Osteoblast (primary cell): ENCODE measurements at regions not wholly inside any gene's neighbourhood (a gene's known extent, or its start where the extent isn't known, plus 50 kb on each side); places are given as distances from the start of the nearest gene placed in this dataset.
"Not testable (repeated sequence)": the region's sequence is repeated elsewhere in the genome, so short reads cannot be mapped to it uniquely, and the experiment has no call there.

Source experiments
- DNase-seq: peaks from one replicate; pipeline ENCODE4 v3.0.0; 2011; ENCODE audit warnings: low spot score, mixed read lengths; ENCODE audit not compliant: insufficient read length; ENCODE audit errors: missing footprints
- H2AFZ ChIP-seq: 2 replicates; pipeline ENCODE4 v1.6.0; 2011; ENCODE audit warnings: mild to moderate bottlenecking, low read length
- H3K27ac ChIP-seq: 2 replicates; pipeline ENCODE4 v1.5.1; 2011; ENCODE audit warnings: mild to moderate bottlenecking, low read depth, low read length, moderate library complexity
- H3K27me3 ChIP-seq: 2 replicates; pipeline ENCODE4 v1.6.0; 2012; ENCODE audit warnings: mild to moderate bottlenecking, control low read depth, inconsistent platforms, low read length, moderate library complexity; ENCODE audit not compliant: insufficient read depth
- H3K36me3 ChIP-seq: 2 replicates; pipeline ENCODE4 v1.5.1; 2011; ENCODE audit warnings: mild to moderate bottlenecking, low read length, control low read depth, moderate library complexity; ENCODE audit not compliant: insufficient read depth
- H3K4me1 ChIP-seq: 2 replicates; pipeline ENCODE4 v1.5.1; 2011; ENCODE audit warnings: mild to moderate bottlenecking, low read length, control low read depth, moderate library complexity; ENCODE audit not compliant: insufficient read depth
- H3K4me2 ChIP-seq: 2 replicates; pipeline ENCODE4 v1.6.0; 2011; ENCODE audit warnings: mild to moderate bottlenecking, low read length; ENCODE audit not compliant: insufficient read depth
- H3K4me3 ChIP-seq: fragments of 200-600 bp; sonication (generic); 3 replicates; pipeline ENCODE4 v1.5.1; 2012; ENCODE audit warnings: mild to moderate bottlenecking, low read length, inconsistent platforms; ENCODE audit not compliant: insufficient read depth
- H3K79me2 ChIP-seq: 2 replicates; pipeline ENCODE4 v1.6.0; 2012; ENCODE audit warnings: mild to moderate bottlenecking, low read length, control low read depth, inconsistent platforms; ENCODE audit not compliant: insufficient read depth
- H3K9me3 ChIP-seq: 2 replicates; pipeline ENCODE4 v1.5.1; 2011; ENCODE audit warnings: low read depth, low read length, control low read depth
- H4K20me1 ChIP-seq: 2 replicates; pipeline ENCODE4 v1.6.0; 2012; ENCODE audit warnings: mild to moderate bottlenecking, low read length, control low read depth; ENCODE audit not compliant: insufficient read depth
- CTCF ChIP-seq: IDR thresholded peaks from 2 replicates; pipeline ENCODE4 v1.5.1; 2011; ENCODE audit warnings: mild to moderate bottlenecking, low read depth, low read length, moderate library complexity; ENCODE audit errors: extremely low read depth

- Histone ChIP-seq H4K20me1 (no peaks in the 10 kb centered on the region), H3K27me3 (no peaks in the 10 kb centered on the region), H3K27ac (no peak overlapping the region), H3K4me3 (no peak overlapping the region), H3K9me3 (no peaks in the 10 kb centered on the region), H3K4me1 (no peaks in the 10 kb centered on the region), H2AFZ (no peak overlapping the region), H3K79me2 (no peaks in the 10 kb centered on the region), H3K36me3 (no peaks in the 10 kb centered on the region), H3K4me2 (no peak overlapping the region)
- DNase-seq, result no peak
- no peak for TF ChIP-seq CTCF
Measured at GRCh38 chr1:217039926-217040325, 316.7 kb upstream of the ESRRG start.

- not testable (repeated sequence) for H2AFZ ChIP-seq, DNase-seq, H3K4me2 ChIP-seq, H3K27ac ChIP-seq, H3K9me3 ChIP-seq, H4K20me1 ChIP-seq, H3K27me3 ChIP-seq, H3K79me2 ChIP-seq, H3K36me3 ChIP-seq, H3K4me3 ChIP-seq, H3K4me1 ChIP-seq
Measured at GRCh38 chr1:217039139-217039538, 315.9 kb upstream of the ESRRG start.

GRCh38 chr1:217036757-217037156 is 313.5 kb upstream of the ESRRG start:
- Histone ChIP-seq H3K9me3 (no peaks in the 10 kb centered on the region), H3K27me3 (no peaks in the 10 kb centered on the region), H3K4me2 (no peak overlapping the region), H3K4me1 (no peaks in the 10 kb centered on the region), H3K36me3 (no peaks in the 10 kb centered on the region), H4K20me1 (no peaks in the 10 kb centered on the region), H3K4me3 (no peak overlapping the region), H3K79me2 (no peaks in the 10 kb centered on the region), H3K27ac (no peak overlapping the region), H2AFZ (no peak overlapping the region)
- no peak for DNase-seq
- no peak for TF ChIP-seq CTCF

- Histone ChIP-seq H3K9me3 (no peaks in the 10 kb centered on the region), H3K27ac (no peak overlapping the region), H3K27me3 (no peaks in the 10 kb centered on the region), H3K36me3 (no peaks in the 10 kb centered on the region), H3K4me1 (no peaks in the 10 kb centered on the region), H2AFZ (no peak overlapping the region), H4K20me1 (no peaks in the 10 kb centered on the region), H3K4me3 (no peak overlapping the region), H3K79me2 (no peaks in the 10 kb centered on the region), H3K4me2 (no peak overlapping the region)
- no peak for DNase-seq
- no peak for TF ChIP-seq CTCF
Measured at GRCh38 chr1:217032715-217033367, 309.6 kb upstream of the ESRRG start.
